ENCODE measurements at regions not wholly inside any gene's neighbourhood (a gene's known extent, or its start where the extent isn't known, plus 50 kb on each side); places are given as distances from the start of the nearest gene placed in this dataset.
"Not testable (repeated sequence)": the region's sequence is repeated elsewhere in the genome, so short reads cannot be mapped to it uniquely, and the experiment has no call there.

DNA sequence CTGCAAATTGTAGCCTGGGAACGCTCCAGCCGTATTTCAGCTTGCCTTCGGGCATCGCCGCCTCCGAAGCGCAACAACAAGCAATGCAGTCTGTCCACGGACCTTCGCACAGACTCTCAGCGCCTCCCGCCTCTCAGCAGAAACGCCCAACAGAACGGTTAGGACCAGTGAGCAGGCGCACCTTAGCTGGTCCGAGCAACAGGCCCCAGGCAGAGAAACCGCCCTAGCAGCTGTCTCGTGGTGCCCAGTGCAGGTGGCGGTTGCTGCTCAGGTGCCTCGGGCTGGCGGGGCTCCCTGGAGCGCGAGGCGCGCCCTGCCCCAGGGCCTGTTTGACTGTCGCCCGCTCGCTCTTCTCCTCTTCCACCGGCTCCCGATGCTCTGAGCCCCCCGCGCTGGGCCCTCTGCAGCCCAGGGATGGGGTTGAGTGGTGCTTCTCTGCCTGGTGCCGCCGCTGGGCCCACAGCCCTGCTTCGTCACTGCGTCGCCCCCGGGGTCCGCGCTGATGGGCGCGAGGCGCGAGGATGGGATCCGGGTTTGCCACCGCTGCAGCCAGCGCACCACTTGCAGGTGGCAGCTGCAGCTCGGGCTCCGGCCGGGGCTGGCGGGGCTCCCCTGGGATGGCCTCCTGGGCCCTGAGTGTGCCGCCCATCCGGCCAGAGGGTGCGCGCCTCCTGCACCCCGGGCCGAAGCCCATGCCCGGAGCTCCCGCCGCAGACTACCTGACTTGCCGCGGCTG, 268.4 kb upstream of the FRG2C start:
- no peak for DNase-seq

GRCh38 chr3:75396316-75396802, 267.8 kb upstream of the FRG2C start:
- DNase-seq: no peak

- DNase-seq: not testable (repeated sequence)
Observed at GRCh38 chr3:75397486-75397885, 266.6 kb upstream of the FRG2C start.

DNA sequence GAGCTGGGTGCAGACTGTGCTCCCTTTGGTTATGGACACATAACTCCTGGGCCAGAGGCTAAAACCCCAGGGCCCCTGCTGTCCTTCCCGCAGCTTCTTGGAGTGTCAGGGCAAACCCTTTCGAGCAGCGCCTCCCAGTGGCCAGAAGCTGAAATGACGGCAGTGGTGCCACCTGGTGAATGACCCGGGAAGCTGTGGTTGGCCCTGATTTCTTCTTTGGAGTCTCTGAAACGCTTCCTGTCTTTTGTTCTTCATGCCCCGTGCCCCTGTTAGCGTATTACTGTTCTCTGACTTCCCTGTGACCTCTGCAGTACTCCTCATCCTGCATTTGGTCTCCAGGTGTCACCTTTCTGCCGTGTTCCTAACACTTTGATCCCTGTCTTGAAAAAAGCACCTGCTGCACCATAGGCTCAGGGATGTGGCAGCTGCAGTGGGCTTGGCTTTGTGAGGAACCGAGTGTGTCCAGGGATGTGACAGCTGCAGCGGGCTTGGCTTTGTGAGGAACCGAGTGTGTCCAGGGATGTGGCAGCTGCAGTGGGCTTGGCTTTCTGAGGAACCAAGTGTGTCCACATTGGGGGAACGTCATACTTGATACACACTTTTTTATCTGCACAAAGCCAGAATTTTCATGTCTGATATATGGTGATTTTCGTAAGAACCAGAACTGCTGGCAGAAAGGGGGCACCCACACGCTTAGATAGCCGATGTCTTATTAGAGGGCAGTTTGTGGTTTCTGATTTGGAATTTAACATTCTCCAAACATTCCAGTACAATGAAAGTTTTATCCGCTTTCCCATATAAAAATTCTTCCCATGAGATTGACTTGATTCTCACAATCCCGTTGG, 241.8 kb upstream of the FRG2C start:
- DNase-seq: peak; percentile 75

DNA sequence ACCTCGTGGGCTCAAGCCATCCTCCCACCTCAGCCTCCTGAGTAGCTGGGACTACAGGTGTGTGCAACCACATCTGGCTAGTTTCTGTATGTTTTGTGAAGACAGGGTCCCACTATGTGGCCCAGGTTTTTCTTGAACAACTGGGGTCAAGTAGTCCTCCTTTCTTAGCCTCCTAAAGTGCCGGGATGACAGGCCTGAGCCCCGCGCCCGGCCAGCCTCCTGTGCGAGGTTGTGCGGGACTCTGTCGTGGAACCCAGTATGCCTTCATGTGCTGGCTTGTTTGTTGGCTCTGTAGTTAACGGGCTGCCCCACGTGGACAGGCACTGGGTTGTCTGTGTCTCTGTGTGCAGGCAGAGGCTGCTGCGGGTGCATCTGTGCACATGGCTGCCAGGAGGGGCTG, 238.7 kb upstream of the FRG2C start:
- not testable (repeated sequence) for DNase-seq

- DNase-seq: not testable (repeated sequence)
Observed at GRCh38 chr3:75427486-75427885, 236.6 kb upstream of the FRG2C start.

- not testable (repeated sequence) for DNase-seq
Observed at GRCh38 chr3:75427906-75428305, 236.2 kb upstream of the FRG2C start.

- peak; percentile 79 for DNase-seq
Observed at GRCh38 chr3:75429561-75430220, 234.4 kb upstream of the FRG2C start.

GRCh38 chr3:75430406-75430805, 233.7 kb upstream of the FRG2C start:
- DNase-seq: not testable (repeated sequence)

- DNase-seq: not testable (repeated sequence)
Observed at GRCh38 chr3:75431120-75431519, 233.0 kb upstream of the FRG2C start.

GRCh38 chr3:75432466-75432865, 231.7 kb upstream of the FRG2C start:
- DNase-seq: not testable (repeated sequence)

DNA sequence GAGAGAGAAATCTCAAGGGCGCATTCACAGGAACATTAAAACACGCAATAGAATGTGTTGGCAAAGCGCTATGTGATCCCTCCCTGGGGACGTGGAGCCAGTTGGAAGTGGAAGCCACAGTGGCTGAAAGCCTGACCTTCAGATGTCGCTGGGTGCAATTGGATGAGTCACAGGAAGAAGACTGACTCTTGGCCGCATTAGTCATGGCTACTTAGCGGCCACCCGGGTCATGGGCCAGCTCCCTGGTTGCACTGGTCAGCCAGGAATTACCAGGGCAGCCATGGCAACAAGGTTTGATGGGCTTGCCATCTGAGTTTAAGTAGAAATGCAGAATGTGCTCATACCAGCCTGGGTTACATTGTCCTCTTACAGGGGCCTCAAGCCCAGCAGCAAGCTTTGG, 231.2 kb upstream of the FRG2C start:
- DNase-seq: not testable (repeated sequence)

GRCh38 chr3:75433295-75433694, 230.8 kb upstream of the FRG2C start:
- DNase-seq: not testable (repeated sequence)

GRCh38 chr3:75434276-75434912, 229.7 kb upstream of the FRG2C start:
- peak; percentile 62 for DNase-seq

GRCh38 chr3:75434913-75435793, 229.0 kb upstream of the FRG2C start:
- peak; percentile 97 for DNase-seq

- not testable (repeated sequence) for DNase-seq
Observed at GRCh38 chr3:75435794-75436400, 228.2 kb upstream of the FRG2C start.

- not testable (repeated sequence) for DNase-seq
Observed at GRCh38 chr3:75440986-75441385, 223.1 kb upstream of the FRG2C start.

- DNase-seq: not testable (repeated sequence)
Observed at GRCh38 chr3:75444634-75445033, 219.5 kb upstream of the FRG2C start.

- DNase-seq: not testable (repeated sequence)
Observed at GRCh38 chr3:75445234-75445633, 218.9 kb upstream of the FRG2C start.

GRCh38 chr3:75446948-75447347, 217.2 kb upstream of the FRG2C start:
- DNase-seq: not testable (repeated sequence)

- DNase-seq: not testable (repeated sequence)
Observed at GRCh38 chr3:75453328-75453727, 210.8 kb upstream of the FRG2C start.

Measured in activated CD8-positive, alpha-beta memory T cell treated with anti-CD3 and anti-CD28 coated beads, Interleukin-2, amount 50 U/mL, for 48 hours (primary cell).